WTC11 (cell line): ENCODE measurements at regions not wholly inside any gene's neighbourhood (a gene's known extent, or its start where the extent isn't known, plus 50 kb on each side); places are given as distances from the start of the nearest gene placed in this dataset.

Experiments used
- ESRRA ChIP-seq: sonication (generic); formaldehyde crosslinking; IDR thresholded peaks from 2 replicates; pipeline ENCODE4 v1.8.1; 2022; ENCODE audit warnings: mild to moderate bottlenecking, missing genetic modification reagents, borderline replicate concordance
- NR2C2 ChIP-seq: sonication (generic); formaldehyde crosslinking; IDR thresholded peaks from 2 replicates; pipeline ENCODE4 v1.8.0; 2022; ENCODE audit warnings: mild to moderate bottlenecking, missing genetic modification reagents
- SMAD4 ChIP-seq: sonication (generic); formaldehyde crosslinking; IDR thresholded peaks from 2 replicates; pipeline ENCODE4 v1.8.0; 2022; ENCODE audit warnings: mild to moderate bottlenecking, missing genetic modification reagents
- TF ChIP-seq, protein P1 (sequence below): fragments of 200-600 bp; IDR thresholded peaks from 2 replicates; pipeline ENCODE4 v1.8.0; 2022; ENCODE audit warnings: antibody characterized with exemption
- TF ChIP-seq, protein P2 (sequence below): sonication (generic); formaldehyde crosslinking; IDR thresholded peaks from 2 replicates; pipeline ENCODE4 v1.8.0; 2022; ENCODE audit warnings: mild to moderate bottlenecking, missing genetic modification reagents

DNA sequence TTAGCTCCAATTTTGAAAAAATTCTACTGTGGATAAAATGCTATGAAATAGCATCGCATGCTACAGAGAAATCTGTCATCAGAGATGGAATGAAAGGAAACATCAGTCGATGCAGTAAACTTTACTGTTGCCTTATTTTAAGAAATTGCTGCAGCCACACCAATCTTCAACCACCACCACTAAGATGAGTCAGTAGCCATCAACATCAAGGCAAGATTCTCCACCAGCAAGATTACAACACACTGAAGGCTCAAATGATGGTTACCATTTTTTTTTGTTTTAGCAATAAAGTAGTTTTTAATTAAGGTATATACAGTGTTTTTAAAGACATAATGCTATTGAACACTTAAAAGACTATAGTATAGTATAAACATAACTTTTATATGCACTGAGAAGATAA is 95.6 kb upstream of the JUN start:
- TF ChIP-seq ESRRA (CRISPR knock-in tag) = no peak
- no peak for TF ChIP-seq SMAD4
- TF ChIP-seq, protein P1, sequence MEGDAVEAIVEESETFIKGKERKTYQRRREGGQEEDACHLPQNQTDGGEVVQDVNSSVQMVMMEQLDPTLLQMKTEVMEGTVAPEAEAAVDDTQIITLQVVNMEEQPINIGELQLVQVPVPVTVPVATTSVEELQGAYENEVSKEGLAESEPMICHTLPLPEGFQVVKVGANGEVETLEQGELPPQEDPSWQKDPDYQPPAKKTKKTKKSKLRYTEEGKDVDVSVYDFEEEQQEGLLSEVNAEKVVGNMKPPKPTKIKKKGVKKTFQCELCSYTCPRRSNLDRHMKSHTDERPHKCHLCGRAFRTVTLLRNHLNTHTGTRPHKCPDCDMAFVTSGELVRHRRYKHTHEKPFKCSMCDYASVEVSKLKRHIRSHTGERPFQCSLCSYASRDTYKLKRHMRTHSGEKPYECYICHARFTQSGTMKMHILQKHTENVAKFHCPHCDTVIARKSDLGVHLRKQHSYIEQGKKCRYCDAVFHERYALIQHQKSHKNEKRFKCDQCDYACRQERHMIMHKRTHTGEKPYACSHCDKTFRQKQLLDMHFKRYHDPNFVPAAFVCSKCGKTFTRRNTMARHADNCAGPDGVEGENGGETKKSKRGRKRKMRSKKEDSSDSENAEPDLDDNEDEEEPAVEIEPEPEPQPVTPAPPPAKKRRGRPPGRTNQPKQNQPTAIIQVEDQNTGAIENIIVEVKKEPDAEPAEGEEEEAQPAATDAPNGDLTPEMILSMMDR = no peak
- no peak for TF ChIP-seq NR2C2 (CRISPR knock-in tag)
- TF ChIP-seq, protein P2, sequence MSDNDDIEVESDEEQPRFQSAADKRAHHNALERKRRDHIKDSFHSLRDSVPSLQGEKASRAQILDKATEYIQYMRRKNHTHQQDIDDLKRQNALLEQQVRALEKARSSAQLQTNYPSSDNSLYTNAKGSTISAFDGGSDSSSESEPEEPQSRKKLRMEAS (CRISPR knock-in tag) = no peak
